ENCODE measurements at regions not wholly inside any gene's neighbourhood (a gene's known extent, or its start where the extent isn't known, plus 50 kb on each side); places are given as distances from the start of the nearest gene placed in this dataset.

- no peak for DNase-seq (ENCODE audit: low read depth in 1 of 2, low spot score in 2 of 2)
- POLR2A ChIA-PET (ENCODE audit: partially characterized antibody), result no interaction called here
Measured at GRCh38 chr20:39993742-39994141, 695.3 kb downstream of the MAFB start.

More at GRCh38 chr20:39993742-39994141, 695.3 kb downstream of the MAFB start:
- no peaks in the 10 kb centered on the region for H3K4me1 ChIP-seq (replicated peaks in 1 of 4; ENCODE audit: control insufficient read depth in 3 of 4, insufficient read depth in 4 of 4, low read length in 3 of 4)
- no peaks in the 10 kb centered on the region for H3K79me1 ChIP-seq (ENCODE audit: low read depth, low read length)
- no peak for FAIRE-seq
- CTCF ChIA-PET (ENCODE audit: partially characterized antibody), result no interaction called here
- no peak overlapping the region for H2AK5ac ChIP-seq (ENCODE audit: low read depth, low read length)
- no peak overlapping the region for H3K4me3 ChIP-seq (ENCODE audit: extremely low read depth in 1 of 4, insufficient read depth in 2 of 4, low read depth in 3 of 4, low read length in 4 of 4)
- H3K4me2 ChIP-seq (ENCODE audit: insufficient read depth in 1 of 2, low read depth in 2 of 2, low read length in 2 of 2), result no peak overlapping the region
- no peak overlapping the region for H3K4ac ChIP-seq (replicated peaks; ENCODE audit: insufficient read length, low read depth, low read length)
- H3K23ac ChIP-seq (ENCODE audit: insufficient read length), result no peak overlapping the region
- H3K18ac ChIP-seq (ENCODE audit: extremely low read depth, low read length), result no peak overlapping the region
- 79% methylated on average over 2 of the region's 2 CpGs; no CpG with 5 or more reads in 1 of the 2 experiments for WGBS, 2 experiments (ENCODE audit: extremely low coverage in 1 of 2, insufficient coverage in 1 of 2, insufficient read length in 1 of 2, insufficient replicate concordance in 2 of 2, low coverage in 1 of 2, low lambda C conversion rate in 2 of 2, missing lambda C conversion rate in 1 of 2)
- no peak overlapping the region for H4K91ac ChIP-seq (replicated peaks; ENCODE audit: insufficient read length, low read length)
- no peak overlapping the region for H3K9ac ChIP-seq (replicated peaks in 1 of 4; ENCODE audit: extremely low read depth in 1 of 4, low read depth in 3 of 4, low read length in 3 of 4)
- no peak overlapping the region for H4K8ac ChIP-seq (ENCODE audit: extremely low read depth, insufficient read depth, low read length)
- TF ChIP-seq JUN (IDR thresholded peaks at IDR 0.05; ENCODE audit: low read depth, low read length) (no peak), HDAC2 (IDR thresholded peaks at IDR 0.05; ENCODE audit: borderline replicate concordance in 1 of 2, low read depth in 2 of 2, low read length in 2 of 2) (no peak), GTF2F1 (IDR thresholded peaks at IDR 0.05; ENCODE audit: borderline replicate concordance, low read depth, low read length) (no peak), BACH1 (IDR thresholded peaks at IDR 0.05; ENCODE audit: low read length) (no peak), RAD21 (IDR thresholded peaks at IDR 0.05 in 1 of 2, conservative IDR thresholded peaks at IDR 0.05 in 1 of 2; ENCODE audit: low read depth in 2 of 2, low read length in 2 of 2) (no peak), SP2 (IDR thresholded peaks at IDR 0.05; ENCODE audit: low read length) (no peak), SIN3A (conservative IDR thresholded peaks at IDR 0.05 in 1 of 2, IDR thresholded peaks at IDR 0.05 in 1 of 2; ENCODE audit: low read depth in 1 of 2, low read length in 2 of 2) (no peak), RFX5 (IDR thresholded peaks at IDR 0.05; ENCODE audit: borderline replicate concordance, low read depth, low read length) (no peak), CHD1 (IDR thresholded peaks at IDR 0.05; ENCODE audit: low read depth, low read length) (no peak), KDM5A (IDR thresholded peaks at IDR 0.05; ENCODE audit: low read length) (no peak), TEAD4 (IDR thresholded peaks at IDR 0.05; ENCODE audit: low read depth, low read length) (no peak), CEBPB (IDR thresholded peaks at IDR 0.05; ENCODE audit: low read depth, low read length) (no peak), BRCA1 (IDR thresholded peaks at IDR 0.05; ENCODE audit: low read depth, low read length) (no peak)
- no peak overlapping the region for H2BK120ac ChIP-seq (replicated peaks; ENCODE audit: low read depth, low read length)
- no peak overlapping the region for H3K56ac ChIP-seq (replicated peaks; ENCODE audit: insufficient read length, low read depth, low read length)
- no peak overlapping the region for H3K27ac ChIP-seq (ENCODE audit: low read depth, low read length)
- no peak overlapping the region for H2AFZ ChIP-seq (ENCODE audit: low read length)
- no peak overlapping the region for H2BK12ac ChIP-seq (ENCODE audit: low read depth, low read length)
- H2BK5ac ChIP-seq (ENCODE audit: low read depth, low read length), result no peak overlapping the region
- H3K9me3 ChIP-seq (ENCODE audit: insufficient read depth in 2 of 2, low read depth in 1 of 2, low read length in 1 of 2), result no peaks in the 10 kb centered on the region
- no peaks in the 10 kb centered on the region for H3K79me2 ChIP-seq (ENCODE audit: control insufficient read depth in 1 of 2, insufficient read depth in 2 of 2, low read length in 2 of 2)
- no peak overlapping the region for H4K5ac ChIP-seq (ENCODE audit: insufficient read length, low read depth, low read length)
- H4K20me1 ChIP-seq (replicated peaks in 1 of 2; ENCODE audit: control insufficient read depth in 1 of 2, insufficient read depth in 2 of 2, low read length in 2 of 2), result no peaks in the 10 kb centered on the region
- H3K27me3 ChIP-seq (replicated peaks in 1 of 4; ENCODE audit: control insufficient read depth in 3 of 4, extremely low read depth in 1 of 4, insufficient read depth in 3 of 4, low read length in 3 of 4), result no peaks in the 10 kb centered on the region
- no peak overlapping the region for H2BK20ac ChIP-seq (ENCODE audit: low read length)
- H3K23me2 ChIP-seq (ENCODE audit: low read depth, low read length), result no peaks in the 10 kb centered on the region; the same call in 1 of the 2 replicates
- H3K36me3 ChIP-seq (ENCODE audit: control insufficient read depth in 2 of 4, insufficient read depth in 4 of 4, low read length in 3 of 4), result no peaks in the 10 kb centered on the region
- H3K14ac ChIP-seq (ENCODE audit: insufficient read length), result no peak overlapping the region
- no peak overlapping the region for H2BK15ac ChIP-seq (ENCODE audit: low read length)
